ENCODE measurements at regions not wholly inside any gene's neighbourhood (a gene's known extent, or its start where the extent isn't known, plus 50 kb on each side); places are given as distances from the start of the nearest gene placed in this dataset.

GRCh38 chr4:106746451-106746850, 289.7 kb downstream of the DKK2 start:
- DNase-seq, result no peak
- Histone ChIP-seq H3K36me3 (ENCODE audit: control insufficient read depth, insufficient read depth, low read length) (no peaks in the 10 kb centered on the region), H3K27me3 (replicated peaks; ENCODE audit: control insufficient read depth, insufficient read depth, low read length) (no peaks in the 10 kb centered on the region), H3K9me3 (peaks cover 3% of the 10 kb centered on the region; the same call in 1 of the 2 replicates), H3K4me1 (peaks cover 23% of the 10 kb centered on the region), H3K4me3 (ENCODE audit: low read depth, low read length) (no peak overlapping the region)
- BruUV-seq (replicated peaks), result no TSS peak
- TF ChIP-seq CTCF (IDR thresholded peaks at IDR 0.05; ENCODE audit: insufficient read depth in 1 of 2, low read depth in 1 of 2, low read length in 1 of 2, severe bottlenecking in 1 of 2, unreplicated experiment in 1 of 2), result no peak
- H3K27ac Mint-ChIP-seq (ENCODE audit: unreplicated experiment), result no peak overlapping the region
- no peaks in the 10 kb centered on the region for H3K27me3 Mint-ChIP-seq (ENCODE audit: insufficient read depth, unreplicated experiment)
- intact Hi-C loops (cut with micrococcal nuclease; ENCODE audit: unreplicated experiment), result loop anchor here (10.0 kb wide), 1 partner anchor 382 kb away; the partner anchor contains the start of gene GIMD1
- peaks cover 7% of the 10 kb centered on the region for H3K4me1 Mint-ChIP-seq (ENCODE audit: low read depth, unreplicated experiment)
- POLR2A ChIA-PET, result no interaction called here
- no peaks in the 10 kb centered on the region for H3K36me3 Mint-ChIP-seq (ENCODE audit: insufficient read depth, unreplicated experiment)
- CTCF ChIA-PET, result no interaction called here
- H3K9me3 Mint-ChIP-seq (ENCODE audit: unreplicated experiment), result no peaks in the 10 kb centered on the region
- no peak overlapping the region for H3K4me3 Mint-ChIP-seq (ENCODE audit: unreplicated experiment)

- Mint-ChIP-seq H3K36me3 (ENCODE audit: insufficient read depth, unreplicated experiment) (no peaks in the 10 kb centered on the region), H3K4me3 (ENCODE audit: unreplicated experiment) (no peak overlapping the region), H3K27ac (ENCODE audit: unreplicated experiment) (no peak overlapping the region), H3K4me1 (ENCODE audit: low read depth, unreplicated experiment) (peaks cover 7% of the 10 kb centered on the region), H3K9me3 (ENCODE audit: unreplicated experiment) (no peaks in the 10 kb centered on the region), H3K27me3 (ENCODE audit: insufficient read depth, unreplicated experiment) (no peaks in the 10 kb centered on the region)
- Histone ChIP-seq H3K9me3 (no peaks in the 10 kb centered on the region), H3K36me3 (ENCODE audit: control insufficient read depth, insufficient read depth, low read length) (no peaks in the 10 kb centered on the region), H3K4me3 (ENCODE audit: low read depth, low read length) (no peak overlapping the region), H3K27me3 (replicated peaks; ENCODE audit: control insufficient read depth, insufficient read depth, low read length) (no peaks in the 10 kb centered on the region), H3K4me1 (peaks cover 24% of the 10 kb centered on the region)
- intact Hi-C loops (cut with micrococcal nuclease; ENCODE audit: unreplicated experiment), result loop anchor here (1.0 kb wide), 1 partner anchor 37 kb away; no protein-coding TSS in a partner anchor
- POLR2A ChIA-PET, result no interaction called here
- no TSS peak for BruUV-seq (replicated peaks)
- no peak for TF ChIP-seq CTCF (IDR thresholded peaks at IDR 0.05; ENCODE audit: insufficient read depth in 1 of 2, low read depth in 1 of 2, low read length in 1 of 2, severe bottlenecking in 1 of 2, unreplicated experiment in 1 of 2)
- no peak for DNase-seq
- CTCF ChIA-PET, result no interaction called here
Observed at GRCh38 chr4:106738121-106738520, 298.0 kb downstream of the DKK2 start.

GRCh38 chr4:106718548-106718947, 317.6 kb downstream of the DKK2 start:
- Mint-ChIP-seq H3K4me3 (ENCODE audit: unreplicated experiment) (no peak overlapping the region), H3K27me3 (ENCODE audit: insufficient read depth, unreplicated experiment) (no peaks in the 10 kb centered on the region), H3K27ac (ENCODE audit: unreplicated experiment) (no peak overlapping the region), H3K36me3 (ENCODE audit: insufficient read depth, unreplicated experiment) (no peaks in the 10 kb centered on the region), H3K4me1 (ENCODE audit: low read depth, unreplicated experiment) (peaks cover 8% of the 10 kb centered on the region), H3K9me3 (ENCODE audit: unreplicated experiment) (no peaks in the 10 kb centered on the region)
- intact Hi-C loops (cut with micrococcal nuclease; ENCODE audit: unreplicated experiment), result no loop called here
- H3K27me3 ChIP-seq (replicated peaks; ENCODE audit: control insufficient read depth, insufficient read depth, low read length), result no peaks in the 10 kb centered on the region
- H3K9me3 ChIP-seq, result no peaks in the 10 kb centered on the region
- peaks cover 9% of the 10 kb centered on the region for H3K4me1 ChIP-seq
- ChIA-PET CTCF (interaction anchor here (0.5 kb wide), 1 partner anchor 510 kb away, joined by 3 read pairs; no protein-coding TSS in a partner anchor), POLR2A (no interaction called here)
- BruUV-seq (replicated peaks), result no TSS peak
- no peak overlapping the region for H3K4me3 ChIP-seq (ENCODE audit: low read depth, low read length)
- no peaks in the 10 kb centered on the region for H3K36me3 ChIP-seq (ENCODE audit: control insufficient read depth, insufficient read depth, low read length)
- TF ChIP-seq CTCF (IDR thresholded peaks at IDR 0.05; ENCODE audit: insufficient read depth in 1 of 2, low read depth in 1 of 2, low read length in 1 of 2, severe bottlenecking in 1 of 2, unreplicated experiment in 1 of 2), result no peak
- DNase-seq, result no peak

All from Caco-2 (cell line).